Neural cell (in vitro differentiated cells): ENCODE measurements at regions not wholly inside any gene's neighbourhood (a gene's known extent, or its start where the extent isn't known, plus 50 kb on each side); places are given as distances from the start of the nearest gene placed in this dataset.

Source experiments
- H2AFZ ChIP-seq: fragments of 200-600, 300-800 bp; sonication (generic), shearing (Covaris generic); 2 replicates; pipeline ENCODE4 v1.6.0; 2014; ENCODE audit warnings: low read depth, mild to moderate bottlenecking, antibody characterized with exemption, low read length, moderate library complexity
- H3F3A ChIP-seq: fragments of 200-600 bp; shearing (Covaris generic); 2 replicates; pipeline ENCODE4 v1.6.1; 2016; ENCODE audit warnings: mild to moderate bottlenecking, moderate library complexity, mixed read lengths, antibody characterized with exemption, low read length; ENCODE audit not compliant: insufficient read depth, poor library complexity, severe bottlenecking
- H3K27ac ChIP-seq: fragments of 200-600, 300-800 bp; sonication (generic), shearing (Covaris generic); 2 replicates; pipeline ENCODE4 v1.5.1; 2014; ENCODE audit warnings: mild to moderate bottlenecking, low read length, moderate library complexity
- H3K27me3 ChIP-seq: fragments of 300-800, 200-600 bp; sonication (generic), shearing (Covaris generic); 2 replicates; pipeline ENCODE4 v1.6.0; 2014; ENCODE audit warnings: mild to moderate bottlenecking, low read depth, low read length, moderate library complexity; ENCODE audit not compliant: insufficient read depth
- H3K36me3 ChIP-seq: fragments of 300-800, 200-600 bp; sonication (generic), shearing (Covaris generic); 2 replicates; pipeline ENCODE4 v1.5.1; 2014; ENCODE audit warnings: mild to moderate bottlenecking, antibody characterized with exemption, low read length, moderate library complexity; ENCODE audit not compliant: insufficient read depth
- H3K4me2 ChIP-seq: fragments of 300-800, 200-600 bp; sonication (generic), shearing (Covaris generic); 2 replicates; pipeline ENCODE4 v1.6.0; 2014; ENCODE audit warnings: mild to moderate bottlenecking, low read length
- H3K4me3 ChIP-seq: fragments of 300-800, 200-600 bp; sonication (generic), shearing (Covaris generic); 2 replicates; pipeline ENCODE4 v1.5.1; 2014; ENCODE audit warnings: mild to moderate bottlenecking, low read length, moderate library complexity
- H3K79me2 ChIP-seq: fragments of 200-600 bp; shearing (Covaris generic); replicated peaks from 2 replicates; pipeline ENCODE4 v1.6.0; 2014; ENCODE audit warnings: mild to moderate bottlenecking, low read length, moderate library complexity; ENCODE audit not compliant: insufficient read depth
- H3K9ac ChIP-seq: fragments of 300-800, 200-600 bp; sonication (generic), shearing (Covaris generic); 2 replicates; pipeline ENCODE4 v1.6.1; 2016; ENCODE audit warnings: mild to moderate bottlenecking, low read length, mixed read lengths
- H3K9me2 ChIP-seq: fragments of 200-600 bp; shearing (Covaris generic); 2 replicates; pipeline ENCODE4 v1.6.1; 2016; ENCODE audit warnings: mild to moderate bottlenecking, low read length, mixed read lengths; ENCODE audit not compliant: insufficient read depth
- H3K9me3 ChIP-seq: fragments of 200-600, 300-800 bp; sonication (generic), shearing (Covaris generic); 2 replicates; pipeline ENCODE4 v1.6.1; 2016; ENCODE audit warnings: mild to moderate bottlenecking, mixed run types, low read length, moderate library complexity, mixed read lengths
- H4K20me1 ChIP-seq: fragments of 200-600 bp; shearing (Covaris generic); 2 replicates; pipeline ENCODE4 v1.6.1; 2016; ENCODE audit warnings: mild to moderate bottlenecking, mixed run types; ENCODE audit not compliant: insufficient read depth
- CTCF ChIP-seq: fragments of 450-650 bp; IDR thresholded peaks from 2 replicates; pipeline ENCODE4 v1.5.1; 2014; ENCODE audit warnings: antibody characterized with exemption, mild to moderate bottlenecking, moderate library complexity; ENCODE audit not compliant: poor library complexity, severe bottlenecking
- EP300 ChIP-seq: fragments of 450-650 bp; conservative IDR thresholded peaks from 2 replicates; pipeline ENCODE4 v1.6.1; 2014; ENCODE audit warnings: antibody characterized with exemption, mild to moderate bottlenecking, moderate library complexity; ENCODE audit not compliant: poor library complexity, severe bottlenecking
- EZH2 ChIP-seq: fragments of 200-600, 300-800 bp; shearing (Covaris generic), sonication (generic); IDR thresholded peaks from 2 replicates; pipeline ENCODE4 v1.6.1; 2014; ENCODE audit warnings: antibody characterized with exemption, low read length, borderline replicate concordance, mild to moderate bottlenecking; ENCODE audit not compliant: insufficient read depth, poor library complexity, severe bottlenecking
- MXI1 ChIP-seq: fragments of 450-650 bp; conservative IDR thresholded peaks from 2 replicates; pipeline ENCODE4 v1.6.1; 2014; ENCODE audit warnings: antibody characterized with exemption, mild to moderate bottlenecking; ENCODE audit not compliant: poor library complexity, severe bottlenecking
- POLR2AphosphoS5 ChIP-seq: IDR thresholded peaks from 2 replicates; pipeline ENCODE4 v1.6.1; 2012
- RAD21 ChIP-seq: fragments of 450-650 bp; conservative IDR thresholded peaks from 2 replicates; pipeline ENCODE4 v1.6.1; 2014; ENCODE audit warnings: antibody characterized with exemption, mild to moderate bottlenecking, moderate library complexity
- SMC3 ChIP-seq: fragments of 450-650 bp; conservative IDR thresholded peaks from 2 replicates; pipeline ENCODE4 v1.6.1; 2014; ENCODE audit warnings: antibody characterized with exemption, mild to moderate bottlenecking, moderate library complexity; ENCODE audit not compliant: poor library complexity
- TAF1 ChIP-seq: IDR thresholded peaks from 2 replicates; pipeline ENCODE4 v1.6.1; 2012; ENCODE audit warnings: low read depth
- TF ChIP-seq, protein P1 (sequence below): IDR thresholded peaks from 2 replicates; pipeline ENCODE4 v1.6.1; 2012; ENCODE audit warnings: borderline replicate concordance

GRCh38 chr2:425243-425642 is 137.4 kb upstream of the ALKAL2 start:
- Histone ChIP-seq H3K9me2 (no peaks in the 10 kb centered on the region), H3K4me3 (no peak overlapping the region), H3K9me3 (no peaks in the 10 kb centered on the region), H3K27ac (no peak overlapping the region), H4K20me1 (no peaks in the 10 kb centered on the region), H3F3A (no peaks in the 10 kb centered on the region), H3K4me2 (no peak overlapping the region), H2AFZ (no peak overlapping the region), H3K9ac (no peak overlapping the region), H3K79me2 (no peaks in the 10 kb centered on the region), H3K36me3 (no peaks in the 10 kb centered on the region), H3K27me3 (no peaks in the 10 kb centered on the region)
- TF ChIP-seq, protein P1, sequence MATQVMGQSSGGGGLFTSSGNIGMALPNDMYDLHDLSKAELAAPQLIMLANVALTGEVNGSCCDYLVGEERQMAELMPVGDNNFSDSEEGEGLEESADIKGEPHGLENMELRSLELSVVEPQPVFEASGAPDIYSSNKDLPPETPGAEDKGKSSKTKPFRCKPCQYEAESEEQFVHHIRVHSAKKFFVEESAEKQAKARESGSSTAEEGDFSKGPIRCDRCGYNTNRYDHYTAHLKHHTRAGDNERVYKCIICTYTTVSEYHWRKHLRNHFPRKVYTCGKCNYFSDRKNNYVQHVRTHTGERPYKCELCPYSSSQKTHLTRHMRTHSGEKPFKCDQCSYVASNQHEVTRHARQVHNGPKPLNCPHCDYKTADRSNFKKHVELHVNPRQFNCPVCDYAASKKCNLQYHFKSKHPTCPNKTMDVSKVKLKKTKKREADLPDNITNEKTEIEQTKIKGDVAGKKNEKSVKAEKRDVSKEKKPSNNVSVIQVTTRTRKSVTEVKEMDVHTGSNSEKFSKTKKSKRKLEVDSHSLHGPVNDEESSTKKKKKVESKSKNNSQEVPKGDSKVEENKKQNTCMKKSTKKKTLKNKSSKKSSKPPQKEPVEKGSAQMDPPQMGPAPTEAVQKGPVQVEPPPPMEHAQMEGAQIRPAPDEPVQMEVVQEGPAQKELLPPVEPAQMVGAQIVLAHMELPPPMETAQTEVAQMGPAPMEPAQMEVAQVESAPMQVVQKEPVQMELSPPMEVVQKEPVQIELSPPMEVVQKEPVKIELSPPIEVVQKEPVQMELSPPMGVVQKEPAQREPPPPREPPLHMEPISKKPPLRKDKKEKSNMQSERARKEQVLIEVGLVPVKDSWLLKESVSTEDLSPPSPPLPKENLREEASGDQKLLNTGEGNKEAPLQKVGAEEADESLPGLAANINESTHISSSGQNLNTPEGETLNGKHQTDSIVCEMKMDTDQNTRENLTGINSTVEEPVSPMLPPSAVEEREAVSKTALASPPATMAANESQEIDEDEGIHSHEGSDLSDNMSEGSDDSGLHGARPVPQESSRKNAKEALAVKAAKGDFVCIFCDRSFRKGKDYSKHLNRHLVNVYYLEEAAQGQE, result no peak
- TF ChIP-seq POLR2AphosphoS5 (no peak), MXI1 (no peak), RAD21 (no peak), SMC3 (no peak), CTCF (no peak), EP300 (no peak), TAF1 (no peak), EZH2 (no peak)

- no peak overlapping the region for H3K9ac ChIP-seq
- H2AFZ ChIP-seq, result no peak overlapping the region
Observed at GRCh38 chr2:424306-425171, 136.6 kb upstream of the ALKAL2 start.

More at GRCh38 chr2:424306-425171, 136.6 kb upstream of the ALKAL2 start:
- Histone ChIP-seq H3K9me3 (no peaks in the 10 kb centered on the region), H3K27me3 (no peaks in the 10 kb centered on the region), H3K79me2 (no peaks in the 10 kb centered on the region), H3K9me2 (no peaks in the 10 kb centered on the region), H3F3A (no peaks in the 10 kb centered on the region), H3K27ac (no peak overlapping the region), H3K36me3 (no peaks in the 10 kb centered on the region), H3K4me2 (no peak overlapping the region), H3K4me3 (no peak overlapping the region), H4K20me1 (no peaks in the 10 kb centered on the region)
- TF ChIP-seq CTCF, result no peak
- TF ChIP-seq EZH2, result no peak
- no peak for TF ChIP-seq RAD21
- no peak for TF ChIP-seq POLR2AphosphoS5
- no peak for TF ChIP-seq MXI1
- TF ChIP-seq, protein P1, result no peak
- TF ChIP-seq EP300, result no peak
- TF ChIP-seq TAF1, result no peak
- TF ChIP-seq SMC3, result no peak
